ENCODE measurements at regions not wholly inside any gene's neighbourhood (a gene's known extent, or its start where the extent isn't known, plus 50 kb on each side); places are given as distances from the start of the nearest gene placed in this dataset.

DNA sequence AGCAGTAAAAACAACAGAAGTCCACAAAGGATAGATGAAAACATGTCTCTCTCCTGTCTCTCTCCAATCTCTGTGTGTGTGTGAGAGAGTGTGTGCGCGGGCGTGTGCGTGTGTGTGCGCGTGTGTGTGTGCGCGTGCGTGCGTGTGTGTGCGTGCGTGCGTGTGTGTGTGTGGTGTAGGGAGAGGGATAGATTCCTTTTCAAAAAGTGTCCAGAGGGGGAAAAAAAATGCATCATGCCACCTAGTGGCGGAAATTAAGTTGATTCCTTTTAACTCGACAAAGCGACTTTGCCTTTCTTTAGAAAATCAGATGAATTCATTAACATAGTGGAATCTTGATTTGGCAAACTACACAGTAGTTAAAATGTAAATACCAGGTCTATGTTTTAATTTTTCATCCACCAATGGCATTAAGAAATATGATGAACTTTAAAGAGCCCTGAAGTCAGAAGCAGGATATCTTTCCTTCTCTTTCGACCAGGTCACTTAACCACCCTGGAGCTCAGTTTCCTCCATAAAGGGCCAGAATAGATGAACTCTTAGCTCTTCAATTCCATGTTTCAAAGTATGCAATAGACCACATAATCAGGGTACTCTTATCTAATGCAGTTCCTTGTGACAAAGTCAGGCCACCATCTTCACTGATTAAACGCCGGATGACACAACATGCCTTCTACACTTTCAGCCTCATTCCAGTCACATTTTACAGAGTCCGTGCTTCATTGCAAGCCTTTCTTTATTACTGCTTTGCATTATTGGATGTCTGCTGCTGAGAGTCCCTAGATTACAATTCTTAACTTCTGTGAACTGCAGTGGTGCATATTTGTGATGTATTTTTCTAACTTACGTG is 162.8 kb downstream of the FBXO8 start:
- DNase-seq (ENCODE audit: low spot score) = peak; percentile 69

DNA sequence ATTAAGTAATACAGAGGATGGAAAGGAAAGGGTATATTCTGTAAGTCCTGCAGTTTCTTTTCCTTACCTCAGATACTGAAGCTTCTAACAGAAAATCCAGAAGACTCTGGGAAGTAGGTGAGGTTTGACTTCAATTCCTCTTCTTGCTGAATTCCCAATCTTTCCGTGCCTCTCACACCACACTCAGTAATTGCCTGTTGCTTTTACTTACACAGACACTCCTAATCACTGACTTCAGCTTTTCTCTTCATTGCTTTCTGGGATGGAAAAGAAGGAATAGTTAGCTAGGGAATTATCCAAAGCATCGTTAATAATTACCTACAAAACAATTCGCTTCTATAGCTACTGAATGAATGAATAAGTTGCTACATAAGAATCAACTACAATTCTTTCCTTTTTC is 163.6 kb downstream of the FBXO8 start:
- no peak for DNase-seq (ENCODE audit: low spot score)

DNA sequence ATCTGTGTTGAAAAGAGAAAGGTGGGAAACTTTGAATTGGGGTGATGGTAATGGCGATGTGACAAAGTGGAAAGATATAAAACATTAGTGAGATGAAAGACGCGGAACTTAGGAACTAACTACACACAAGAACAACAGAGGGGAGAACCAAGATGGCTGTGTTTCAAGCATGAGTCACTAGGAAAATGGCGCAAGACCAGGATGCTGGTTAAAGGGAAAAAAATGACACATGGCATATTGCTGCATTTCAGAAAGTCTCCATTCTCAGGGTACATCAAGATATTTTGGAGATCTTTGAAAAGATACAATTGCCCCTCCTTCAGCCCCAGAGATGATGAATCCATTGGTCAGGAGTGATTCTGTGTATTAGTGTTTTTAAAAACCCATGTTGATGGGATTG is 164.4 kb downstream of the FBXO8 start:
- no peak for DNase-seq (ENCODE audit: low spot score)

DNA sequence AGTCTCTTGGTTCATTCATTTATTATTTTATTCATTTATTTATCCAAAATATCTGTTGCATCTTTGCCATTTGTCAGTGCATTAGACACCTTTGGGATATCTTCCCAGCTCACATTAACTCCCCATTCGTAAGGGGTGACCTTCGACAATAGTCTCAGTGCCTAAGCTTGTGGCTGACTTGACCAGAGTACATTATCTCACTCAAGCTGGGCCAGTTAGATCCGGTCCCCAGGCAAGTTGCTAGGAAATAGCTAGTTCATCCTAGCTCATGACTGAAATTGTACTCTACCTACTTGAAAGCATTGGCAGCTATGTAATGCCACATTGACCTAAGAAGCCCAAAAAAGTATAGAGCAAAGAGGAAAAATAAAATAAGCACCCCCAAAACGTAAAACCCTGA is 165.3 kb downstream of the FBXO8 start:
- no peak for DNase-seq (ENCODE audit: low spot score)

DNA sequence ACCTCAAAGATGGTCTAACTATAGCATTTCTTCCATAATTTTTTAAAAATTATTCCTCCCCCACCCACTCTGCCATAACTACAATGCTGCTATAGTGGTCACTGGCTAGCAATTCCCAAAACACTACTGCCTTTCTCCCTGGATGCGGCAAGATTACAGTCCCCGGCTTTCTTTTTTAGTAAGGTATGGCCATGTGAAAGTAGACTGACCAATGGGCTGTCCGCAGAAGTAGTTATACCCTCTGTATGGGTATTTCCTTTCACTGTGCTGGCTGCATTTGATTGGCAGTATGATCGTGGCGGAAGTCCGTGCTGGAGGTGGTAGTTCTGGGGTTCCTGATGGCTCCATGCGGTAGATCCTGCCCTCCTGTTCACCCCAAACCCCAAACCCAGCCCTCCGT is 166.0 kb downstream of the FBXO8 start:
- DNase-seq (ENCODE audit: low spot score) = no peak

DNA sequence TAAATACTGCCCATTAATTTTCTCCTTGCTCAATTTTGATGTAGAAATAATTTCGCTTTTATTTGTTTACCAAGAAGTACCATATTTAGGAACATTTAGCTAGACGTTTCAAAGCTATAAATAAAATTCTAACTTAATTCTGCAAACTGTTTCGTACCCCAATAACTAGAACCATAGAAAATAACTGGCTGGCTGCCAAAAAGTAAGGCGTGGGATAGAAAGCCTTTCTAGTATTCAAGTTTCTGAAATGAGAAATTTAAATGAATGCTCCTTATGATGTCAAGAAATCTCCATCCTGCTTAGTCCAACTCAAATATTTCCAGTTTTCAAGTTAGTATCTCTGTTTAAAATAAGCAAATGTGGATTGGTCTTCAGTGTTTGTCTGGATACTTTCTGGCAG is 167.4 kb downstream of the FBXO8 start:
- DNase-seq (ENCODE audit: low spot score) = no peak

DNA sequence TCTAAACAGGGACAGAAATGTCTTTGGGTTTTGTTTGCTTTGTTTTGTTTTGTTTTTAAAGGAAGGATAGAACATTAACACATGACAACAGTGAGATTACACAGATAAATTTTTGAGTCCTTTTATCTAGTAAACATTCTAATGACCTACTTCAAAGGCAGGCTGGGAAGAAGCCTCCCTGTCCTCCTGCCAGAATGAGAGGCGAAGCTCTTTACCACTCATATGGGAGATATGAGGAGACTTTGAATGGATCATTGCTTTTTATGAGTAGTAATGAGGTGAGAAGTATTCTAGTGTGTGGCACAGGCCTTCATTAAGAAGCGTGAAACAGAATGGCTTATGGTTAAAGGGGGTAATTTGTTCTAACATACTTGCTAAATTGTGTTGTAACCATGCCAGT is 172.0 kb downstream of the FBXO8 start:
- DNase-seq (ENCODE audit: low spot score) = no peak

DNA sequence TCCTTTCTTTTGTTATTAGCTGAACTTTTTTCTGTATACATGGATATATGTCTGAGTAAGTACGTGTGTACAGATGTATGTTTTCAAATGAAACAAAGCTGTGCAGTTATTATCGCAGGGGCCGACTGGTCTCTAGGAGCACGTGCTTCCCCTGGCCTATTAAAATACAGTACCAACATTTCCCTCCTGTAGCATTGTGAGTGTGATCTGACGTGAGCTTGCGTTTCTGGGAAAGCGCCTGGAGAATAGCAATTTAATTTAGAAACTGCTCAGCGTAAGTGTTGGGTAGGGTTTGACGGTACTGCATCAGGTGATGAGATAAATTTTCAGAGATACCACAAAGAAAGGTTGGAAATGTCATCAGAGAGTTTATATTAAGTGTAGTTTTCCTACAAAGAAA is 173.3 kb downstream of the FBXO8 start:
- DNase-seq (ENCODE audit: low spot score) = no peak

DNA sequence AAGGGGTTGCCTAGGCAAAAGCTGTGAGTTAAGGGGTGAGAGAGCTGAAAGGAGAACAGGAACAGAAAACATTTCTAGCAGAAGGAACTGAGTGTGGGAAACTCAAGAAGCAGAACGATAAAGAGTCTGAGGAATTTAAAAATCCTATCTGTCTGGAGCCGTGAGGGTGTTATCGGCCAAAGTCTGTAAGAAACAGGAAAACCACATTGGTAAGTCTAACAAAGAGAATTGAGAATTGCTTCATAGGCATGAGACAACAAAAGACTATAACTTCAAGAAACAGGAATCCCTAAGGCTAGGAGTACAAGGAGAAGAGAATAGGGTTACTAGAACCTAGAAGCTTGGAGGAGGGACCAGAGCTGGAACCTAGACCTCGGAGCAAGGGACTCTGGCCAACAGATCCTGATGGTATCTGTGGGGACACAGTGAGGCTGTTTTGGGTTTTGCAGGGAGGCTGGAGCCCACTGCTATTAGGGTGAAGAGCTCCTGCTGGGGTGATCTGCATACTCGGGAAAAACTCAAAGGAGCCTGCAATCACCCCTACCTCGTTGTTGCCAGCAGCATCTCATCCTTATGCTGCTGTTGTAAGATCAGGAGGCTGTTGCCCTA is 175.6 kb downstream of the FBXO8 start:
- no peak for DNase-seq (ENCODE audit: low spot score)

DNA sequence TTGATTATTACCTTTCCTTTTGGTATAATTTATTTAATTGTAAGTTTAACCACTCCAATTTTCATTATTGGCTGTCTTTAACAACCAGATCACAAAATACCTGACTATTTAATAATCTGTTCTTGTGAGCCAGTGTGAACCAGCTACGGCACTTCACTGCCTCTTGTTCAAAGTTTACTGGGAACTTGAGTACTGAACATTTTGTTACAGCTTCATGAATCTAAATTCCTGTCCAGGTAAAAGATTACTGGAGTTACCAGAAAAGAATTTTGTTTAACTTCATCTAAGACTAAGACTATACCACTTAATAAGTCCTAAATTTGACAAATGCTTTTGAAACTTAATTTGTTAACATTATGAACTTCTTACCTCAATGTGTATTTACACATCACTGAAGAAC is 178.3 kb downstream of the FBXO8 start:
- no peak for DNase-seq (ENCODE audit: low spot score)

DNA sequence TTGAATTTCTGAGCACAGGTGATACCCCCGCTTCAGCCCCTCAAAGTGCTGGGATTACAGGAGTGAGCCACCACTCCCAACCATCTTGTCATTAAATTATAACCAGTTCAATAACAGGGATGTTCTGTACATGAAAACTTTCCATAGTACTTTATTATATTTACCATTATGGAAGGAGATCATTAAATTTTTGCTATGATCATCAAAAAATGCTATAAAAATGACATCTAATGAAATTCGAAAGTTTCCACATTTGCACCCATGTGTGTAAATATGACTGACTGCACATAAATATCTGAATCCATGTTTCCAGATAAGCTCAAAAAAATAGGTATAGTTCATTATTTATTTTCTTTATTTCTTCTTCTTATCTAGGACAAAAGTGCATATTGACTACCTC is 182.6 kb downstream of the FBXO8 start:
- DNase-seq (ENCODE audit: low spot score) = no peak

DNA sequence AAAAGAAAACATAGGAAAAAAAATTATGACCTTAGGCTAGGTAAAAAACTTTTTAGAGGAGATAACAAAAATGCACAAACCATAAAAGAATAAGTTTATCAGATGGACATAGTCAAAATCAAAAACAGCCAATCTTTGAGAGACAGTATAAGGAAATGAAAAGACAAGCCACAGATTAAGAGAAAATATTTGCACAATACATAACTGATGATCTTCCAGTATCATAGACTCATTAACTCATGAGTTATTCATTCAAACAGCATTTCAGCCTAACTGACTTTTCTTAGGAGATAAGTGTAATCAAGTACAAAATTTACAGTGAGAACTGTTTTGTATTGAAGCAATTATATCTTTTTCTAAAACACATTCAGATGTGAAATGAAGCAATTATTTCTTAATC is 183.8 kb downstream of the FBXO8 start:
- no peak for DNase-seq (ENCODE audit: low spot score)

DNA sequence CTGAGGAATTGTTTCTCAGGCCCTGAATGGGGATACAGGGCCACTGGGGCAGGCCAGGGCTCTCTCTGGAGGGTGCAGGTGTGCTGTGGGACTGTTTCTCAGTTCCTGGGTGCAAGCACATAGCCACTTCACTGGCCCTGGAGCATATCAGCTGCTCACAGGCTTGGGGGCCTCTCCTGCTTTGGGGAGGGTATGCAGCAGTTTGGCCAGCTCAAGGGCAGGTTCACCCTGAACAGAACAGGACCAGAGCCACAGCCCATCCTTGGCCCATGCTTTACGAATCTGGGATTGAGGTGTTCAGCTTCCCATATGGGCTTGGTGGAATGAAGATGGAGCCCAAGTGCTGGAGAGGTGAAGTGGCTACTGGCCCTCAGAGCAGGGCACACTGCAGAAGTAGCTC is 186.5 kb downstream of the FBXO8 start:
- no peak for DNase-seq (ENCODE audit: low spot score)

DNA sequence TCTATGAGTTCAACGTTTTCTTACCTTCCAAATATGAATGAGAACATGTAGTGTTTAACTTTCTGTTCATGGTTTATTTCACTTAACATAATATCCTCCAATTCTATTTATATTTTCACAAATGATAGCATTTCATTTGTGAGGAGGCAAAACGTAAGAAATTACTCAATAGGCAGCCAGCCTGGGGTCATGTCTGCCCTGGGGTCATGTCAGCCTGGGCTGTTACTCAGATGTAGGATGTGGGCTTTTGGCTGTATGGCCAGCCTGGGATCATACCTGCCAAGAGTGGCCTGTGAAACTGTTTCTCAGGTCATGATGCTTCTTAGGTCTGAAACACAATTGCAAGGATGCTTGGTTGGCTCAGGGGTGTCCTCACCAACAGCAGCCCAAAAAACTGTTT is 187.0 kb downstream of the FBXO8 start:
- no peak for DNase-seq (ENCODE audit: low spot score)

DNA sequence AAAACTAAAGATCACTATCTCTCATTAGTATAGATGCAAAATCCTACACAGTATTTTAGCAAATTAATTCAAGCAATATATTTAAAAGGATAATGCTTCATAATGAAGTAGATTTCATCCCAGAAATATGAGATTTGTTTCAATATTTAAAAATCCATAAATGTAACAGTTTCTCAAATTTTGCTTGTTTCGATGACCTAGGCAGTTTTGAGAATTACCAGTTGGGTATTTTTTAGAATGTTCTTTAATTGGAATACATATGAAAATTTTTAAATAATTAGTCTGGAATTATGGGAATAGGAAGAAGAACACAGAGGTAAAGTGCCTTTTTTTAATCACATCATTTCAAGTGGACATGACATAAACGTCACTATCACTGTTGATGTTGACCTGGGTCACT is 192.3 kb downstream of the FBXO8 start:
- DNase-seq (ENCODE audit: low spot score) = no peak

DNA sequence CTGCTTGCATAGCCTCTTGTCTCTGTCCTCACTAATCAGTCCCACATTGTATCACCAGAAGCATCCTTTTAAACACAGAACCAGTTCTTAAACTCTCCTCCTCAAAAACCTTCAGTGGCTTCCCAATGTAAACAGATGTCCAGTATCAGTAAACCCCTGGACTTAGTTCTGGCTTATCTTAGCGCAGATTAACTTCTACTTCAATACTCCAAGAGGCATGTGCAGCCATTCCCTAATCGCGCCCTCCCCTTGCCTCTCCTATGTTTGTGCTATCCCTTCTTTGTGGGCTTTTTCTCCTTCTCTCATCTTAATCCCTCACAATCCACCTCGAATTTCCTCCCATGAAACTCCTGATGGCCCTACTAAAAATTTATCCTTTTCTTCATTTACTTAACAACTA is 193.8 kb downstream of the FBXO8 start:
- DNase-seq (ENCODE audit: low spot score) = no peak

DNA sequence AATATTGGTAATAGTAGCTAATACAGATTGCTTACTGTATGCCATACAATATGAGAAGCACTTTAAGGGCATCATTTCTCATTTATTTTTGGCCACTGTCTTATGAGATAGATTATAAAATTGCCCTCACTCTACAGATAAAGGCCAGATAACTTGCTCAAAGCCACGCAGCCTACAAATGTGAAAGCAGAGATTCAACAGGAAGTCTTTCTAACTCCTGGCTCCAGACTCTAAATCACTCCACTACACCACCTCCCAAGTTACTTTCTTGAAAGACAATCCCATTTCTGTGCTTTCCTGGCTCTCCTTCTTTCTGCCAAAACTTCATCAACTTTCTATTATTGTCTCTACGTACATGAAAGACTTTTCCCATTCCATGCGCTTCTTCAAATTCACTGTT is 194.7 kb downstream of the FBXO8 start:
- no peak for DNase-seq (ENCODE audit: low spot score)

DNA sequence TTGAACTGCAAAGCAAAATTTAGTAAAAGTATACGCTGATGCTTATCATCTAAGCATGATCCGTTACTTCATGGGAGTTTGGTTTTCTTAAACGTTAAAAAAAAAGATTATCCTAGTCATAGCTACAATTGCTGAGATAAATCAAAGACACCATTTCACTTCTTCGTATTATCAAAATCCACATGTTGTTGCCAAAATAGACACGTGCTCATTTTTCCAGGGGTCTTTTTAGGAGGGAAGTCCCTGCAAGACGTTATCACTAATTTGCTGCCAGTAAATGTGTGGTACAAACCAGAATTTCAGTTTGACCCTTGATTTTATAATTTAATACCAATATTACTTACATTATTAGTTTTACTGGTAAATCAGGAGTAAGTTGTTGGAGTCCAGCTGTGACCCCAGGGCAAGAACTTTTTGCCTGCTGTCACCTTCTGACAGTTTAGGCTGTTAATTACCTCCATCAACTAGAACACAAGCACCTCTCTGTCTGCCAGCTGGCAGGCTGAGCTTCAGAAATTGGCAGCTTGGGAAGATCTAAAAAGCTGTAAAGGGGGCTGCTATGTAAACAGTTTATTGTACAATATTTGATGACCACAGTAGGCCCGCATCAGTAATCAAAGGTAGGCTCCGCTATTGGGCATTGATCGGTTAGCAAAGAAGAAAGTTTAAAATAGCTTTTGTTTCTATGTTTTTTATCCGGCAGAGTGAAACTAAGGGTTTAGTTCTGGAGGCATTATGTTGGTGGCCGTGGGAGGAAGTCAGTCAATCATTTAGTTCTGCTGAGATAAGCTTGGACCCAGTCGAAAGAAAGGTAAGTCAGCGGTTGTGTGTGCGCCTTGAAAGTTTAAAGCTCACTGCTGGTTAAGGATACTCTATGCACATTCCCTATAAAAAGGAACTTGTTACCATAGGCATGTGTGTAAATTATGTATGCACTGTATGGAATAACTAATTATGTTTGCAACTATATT is 196.4 kb downstream of the FBXO8 start:
- DNase-seq (ENCODE audit: low spot score) = no peak

DNA sequence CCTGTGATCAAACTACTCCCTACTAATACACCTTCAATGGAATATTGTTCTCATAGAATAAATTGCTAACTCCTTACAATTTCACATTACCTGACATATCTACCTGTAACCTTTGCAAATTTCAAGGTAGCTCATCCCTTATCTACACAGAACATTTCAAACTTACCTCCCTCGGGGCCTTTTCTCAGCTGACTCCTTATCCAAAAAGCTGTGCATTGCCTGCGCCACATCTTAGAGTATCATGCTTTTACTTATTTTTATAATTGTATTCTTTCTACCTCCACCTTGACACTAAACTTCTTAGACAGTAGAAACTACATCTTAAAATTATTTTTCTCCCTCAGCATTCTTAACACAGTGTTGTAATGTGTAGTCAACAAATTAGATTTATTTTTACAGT is 198.5 kb downstream of the FBXO8 start:
- DNase-seq (ENCODE audit: low spot score) = no peak

DNA sequence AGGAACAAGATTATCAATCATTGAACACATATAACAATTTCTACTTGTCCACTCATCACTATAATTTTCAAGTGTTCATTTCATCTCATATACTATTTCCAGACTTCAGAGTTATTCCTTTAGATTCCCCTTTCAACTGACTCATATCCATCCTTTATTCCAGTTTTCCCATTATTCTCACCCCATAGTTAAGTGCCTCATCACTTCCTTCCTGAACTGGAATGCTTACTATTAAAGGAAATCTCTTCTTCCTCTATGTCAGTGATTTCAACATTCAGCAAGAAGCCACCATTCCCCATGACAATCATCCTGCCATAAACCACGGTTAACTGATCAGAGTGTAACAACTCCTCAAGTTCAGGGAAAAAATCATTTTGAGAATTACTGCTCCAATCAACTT is 198.9 kb downstream of the FBXO8 start:
- DNase-seq (ENCODE audit: low spot score) = no peak

DNA sequence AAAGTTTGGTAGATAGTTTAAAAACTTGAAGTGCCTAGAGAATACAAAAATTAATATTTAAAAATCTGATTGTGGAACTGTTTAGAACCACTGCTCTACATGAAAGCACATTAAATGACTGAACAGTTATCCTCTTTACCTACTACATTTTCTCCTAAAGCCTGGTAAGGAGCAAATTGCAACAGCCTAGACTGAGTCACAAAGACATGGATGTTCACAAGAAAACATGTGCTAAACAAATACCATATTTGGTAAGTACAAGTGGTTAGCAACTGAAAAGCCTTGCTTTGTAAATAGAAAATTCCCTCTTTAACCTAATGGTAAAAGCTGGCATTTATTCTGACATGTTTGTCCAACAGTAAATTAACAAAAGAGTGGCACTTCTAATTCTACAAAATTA is 203.1 kb downstream of the FBXO8 start:
- no peak for DNase-seq (ENCODE audit: low spot score)

DNA sequence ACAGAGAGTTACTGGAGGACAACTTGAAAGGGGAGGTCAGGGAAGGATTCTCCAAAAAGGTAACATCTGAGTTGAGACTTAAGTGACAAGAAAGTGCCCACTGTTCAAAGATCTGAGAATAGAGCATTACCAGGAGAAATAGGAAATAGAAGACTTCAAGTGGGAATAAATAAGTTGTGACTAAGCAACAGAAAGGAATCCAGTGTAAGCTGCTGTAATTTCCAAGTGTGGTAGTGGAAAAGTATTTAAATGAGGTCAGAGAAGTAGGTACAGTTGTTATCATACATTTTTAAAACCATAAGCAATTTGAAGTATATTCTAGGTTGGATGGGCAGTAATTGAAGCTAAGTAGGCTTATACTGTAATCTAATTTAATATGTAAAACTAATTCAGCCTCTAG is 211.9 kb downstream of the FBXO8 start:
- no peak for DNase-seq (ENCODE audit: low spot score)

DNA sequence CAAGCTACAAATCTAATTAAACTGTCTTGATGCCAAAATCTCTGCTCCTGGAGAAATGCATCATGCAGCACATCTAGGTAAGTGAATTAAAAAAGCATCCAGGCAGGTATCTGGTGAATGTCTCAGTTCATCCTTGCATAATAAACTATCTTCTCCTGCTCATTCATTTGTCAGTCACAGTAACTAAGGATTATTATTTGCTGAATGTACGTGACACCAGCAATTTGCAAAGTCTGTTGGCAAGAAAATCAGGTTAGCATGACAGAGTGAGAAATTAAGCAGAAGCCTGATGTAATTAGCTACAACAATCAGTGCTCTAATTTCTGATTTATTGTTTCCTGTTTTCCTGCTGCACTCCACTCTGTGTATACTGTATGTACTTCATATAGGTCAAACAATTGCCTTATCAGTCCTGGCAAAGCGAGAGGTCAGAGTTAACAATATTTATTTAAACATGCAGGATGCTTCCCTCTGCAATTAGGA is 213.6 kb downstream of the FBXO8 start:
- DNase-seq (ENCODE audit: low spot score) = no peak
